ENCODE measurements at regions not wholly inside any gene's neighbourhood (a gene's known extent, or its start where the extent isn't known, plus 50 kb on each side); places are given as distances from the start of the nearest gene placed in this dataset.

DNA sequence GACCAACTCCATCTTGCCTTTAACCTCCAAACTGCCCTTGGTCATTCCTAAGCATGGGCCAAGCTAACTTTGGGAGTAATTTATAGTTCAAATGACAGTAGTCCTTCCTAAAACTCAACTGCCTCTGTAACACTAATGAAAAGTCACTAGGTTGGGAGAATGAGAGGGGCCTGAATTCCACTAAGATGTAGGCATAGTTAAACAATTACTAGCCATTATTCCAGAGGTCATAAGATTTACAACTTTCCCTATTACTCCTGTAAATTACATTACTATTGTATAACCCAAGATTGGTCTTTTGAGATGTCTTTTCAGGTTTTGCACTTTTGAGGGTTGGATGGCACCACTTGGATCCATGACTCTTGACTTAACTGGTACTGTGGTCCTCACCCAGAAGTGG lies 94.6 kb downstream of the SPP2 start:
- DNase-seq: no peak

DNA sequence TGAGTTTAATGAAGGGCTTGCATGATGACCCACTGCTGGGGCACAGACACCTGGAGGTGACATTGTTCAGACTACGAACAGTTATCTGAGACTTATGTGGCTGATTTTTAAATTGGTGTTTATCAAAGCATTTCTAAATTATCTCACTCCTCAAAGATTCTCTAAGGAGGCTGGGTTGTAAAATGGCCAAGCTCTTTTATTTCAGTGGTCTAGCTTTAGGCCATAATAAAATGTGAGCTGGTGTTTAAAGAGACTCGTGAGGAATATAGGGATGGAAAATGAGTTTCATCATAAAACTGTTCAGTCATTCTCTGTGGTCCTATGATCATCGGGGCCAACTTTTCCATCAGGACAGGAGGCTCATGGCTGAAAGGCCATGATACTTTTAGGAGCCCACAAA lies 93.4 kb downstream of the SPP2 start:
- DNase-seq: no peak

- DNase-seq: no peak
Measured at GRCh38 chr2:234142530-234142929, 92.0 kb downstream of the SPP2 start.

- DNase-seq: no peak
Measured at GRCh38 chr2:234139755-234140154, 89.3 kb downstream of the SPP2 start.

- DNase-seq: no peak
Measured at GRCh38 chr2:234138836-234139235, 88.3 kb downstream of the SPP2 start.

GRCh38 chr2:234137400-234138014 lies 87.0 kb downstream of the SPP2 start:
- DNase-seq: no peak

GRCh38 chr2:234136461-234136860 lies 86.0 kb downstream of the SPP2 start:
- DNase-seq: no peak

DNA sequence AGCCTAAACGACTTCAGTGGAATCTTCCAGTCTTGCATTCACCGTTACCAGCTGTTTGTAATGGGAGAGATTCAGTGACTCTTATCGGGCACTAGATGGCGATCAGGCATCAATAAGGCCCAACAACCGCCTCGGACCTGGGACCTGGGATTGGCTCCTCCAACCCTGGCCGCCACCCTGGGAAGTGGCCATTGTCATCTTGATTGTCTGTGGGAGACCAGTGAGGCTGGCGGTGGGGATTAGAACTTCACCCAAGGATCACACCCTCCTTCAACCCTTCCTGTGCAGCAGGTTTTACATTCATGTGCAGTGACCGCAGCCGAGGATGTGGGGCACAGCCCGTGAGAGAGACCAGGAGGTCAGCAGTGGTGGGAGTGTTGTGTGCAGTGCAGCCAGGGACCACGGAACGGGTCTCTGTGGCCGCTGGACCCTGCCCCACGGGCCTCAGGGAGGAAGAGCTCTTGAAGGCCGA lies 85.3 kb downstream of the SPP2 start:
- peak; percentile 56 for DNase-seq

GRCh38 chr2:234134496-234134895 lies 84.0 kb downstream of the SPP2 start:
- DNase-seq: no peak

DNA sequence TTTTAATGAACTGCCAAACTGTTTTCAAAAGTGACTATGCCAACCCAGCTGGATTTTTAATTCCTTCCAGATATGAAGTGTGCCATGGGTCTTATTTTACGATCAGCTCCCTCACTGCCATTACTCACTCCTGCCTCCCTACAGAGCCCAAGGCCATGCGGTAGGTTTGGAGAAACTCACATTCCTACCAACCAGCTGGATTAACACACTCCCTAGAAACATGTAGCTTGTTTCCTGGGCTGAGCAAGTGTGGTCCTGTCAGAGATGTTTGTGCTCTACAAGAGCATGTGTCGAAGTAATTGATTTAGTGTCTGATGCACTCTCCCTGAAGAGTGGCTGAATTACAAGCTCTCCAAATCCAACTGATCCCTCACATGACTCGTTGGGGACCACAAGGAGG lies 82.5 kb downstream of the SPP2 start:
- no peak for DNase-seq

DNA sequence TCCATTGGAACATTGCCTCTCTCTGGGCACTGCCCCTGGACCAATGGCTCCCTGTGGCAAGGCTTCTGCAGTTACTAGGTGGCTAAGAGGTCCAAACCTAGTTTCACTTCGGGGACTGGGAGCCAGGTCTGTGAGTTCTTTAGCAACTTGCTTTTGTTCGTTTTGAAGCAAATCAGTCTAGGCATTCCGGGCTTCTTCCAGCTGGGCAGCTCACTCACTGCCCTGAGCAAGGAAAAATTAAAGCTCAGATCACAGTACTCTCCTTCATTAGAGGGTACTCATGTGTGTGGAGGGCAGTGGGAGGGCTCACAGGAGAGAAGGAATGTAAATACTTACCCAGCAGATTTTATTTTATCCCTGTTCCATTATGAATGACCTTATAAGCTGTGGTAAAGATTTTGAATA lies 80.3 kb downstream of the SPP2 start:
- no peak for DNase-seq

GRCh38 chr2:234128606-234129005 lies 78.1 kb downstream of the SPP2 start:
- DNase-seq: no peak
